AG04450 (cell line): ENCODE measurements at regions not wholly inside any gene's neighbourhood (a gene's known extent, or its start where the extent isn't known, plus 50 kb on each side); places are given as distances from the start of the nearest gene placed in this dataset.

Experiments used
- CTCF ChIA-PET: fragments of 300-600, 350-600 bp; formaldehyde crosslinking; extraction: SDS; loops from one replicate; lab custom pipeline; 2022; ENCODE audit warnings: antibody characterized with exemption, inconsistent platforms; lab: Charles Lee
- POLR2A ChIA-PET: fragments of 350-600 bp; formaldehyde crosslinking; extraction: SDS; loops from one replicate; lab custom pipeline; 2021; ENCODE audit warnings: antibody characterized with exemption, inconsistent platforms; lab: Yijun Ruan, JAX
- DNase-seq: peaks from one replicate; pipeline ENCODE4 v3.0.0-alpha.2; 2011; ENCODE audit warnings: low read depth, low spot score
- H3K27ac ChIP-seq: one replicate; pipeline ENCODE4 v1.5.1; 2012; ENCODE audit warnings: low read depth, low read length, control low read depth
- H3K27me3 ChIP-seq: one replicate; pipeline ENCODE4 v1.6.0; 2012; ENCODE audit warnings: low read length; ENCODE audit not compliant: control insufficient read depth, insufficient read depth
- H3K4me3 ChIP-seq: 2 replicates; pipeline ENCODE4 v1.5.1; 2011; ENCODE audit warnings: mild to moderate bottlenecking, low read depth, low read length, control low read depth
- H3K9me3 ChIP-seq: 2 replicates; pipeline ENCODE4 v1.5.1; 2012; ENCODE audit warnings: low read length; ENCODE audit not compliant: control insufficient read depth, insufficient read depth
- CTCF ChIP-seq: IDR thresholded peaks from 2 replicates; pipeline ENCODE4 v1.5.1; 2011; ENCODE audit warnings: low read depth, low read length, control low read depth, inconsistent platforms

DNA sequence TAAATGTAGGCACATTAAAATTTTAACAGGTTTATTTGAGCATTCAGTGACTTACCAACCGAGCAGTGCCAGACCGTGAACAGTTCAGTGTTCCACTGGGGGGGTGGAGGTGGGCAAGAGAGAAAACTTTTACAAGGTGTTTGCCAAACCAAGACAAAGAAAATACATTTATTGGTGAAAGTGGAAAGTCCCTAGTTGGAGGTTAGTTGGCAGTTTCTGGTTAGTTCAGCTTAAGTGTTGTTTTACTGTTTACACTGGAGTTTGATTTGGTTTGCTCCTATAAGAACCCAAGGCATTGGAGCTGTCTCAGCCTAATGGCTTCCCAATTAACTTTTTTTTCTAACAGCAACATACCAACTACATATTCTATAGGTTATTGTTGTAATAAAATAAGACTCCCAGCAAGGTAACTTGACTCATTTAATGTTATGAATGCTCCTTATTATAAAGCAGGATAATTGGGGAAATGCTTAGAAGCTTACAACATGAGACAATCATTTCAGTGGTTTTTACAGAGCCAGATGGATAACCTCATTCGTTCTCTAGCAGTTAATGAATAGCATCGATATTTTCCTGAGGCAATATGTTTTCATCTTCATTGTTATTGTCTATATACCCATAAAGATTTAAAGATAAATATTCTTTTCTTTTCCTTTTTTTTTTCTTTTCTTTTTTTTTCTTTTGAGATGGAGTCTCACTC, 115.8 kb downstream of the ETNK1 start:
- Histone ChIP-seq H3K9me3 (no peaks in the 10 kb centered on the region), H3K27ac (no peak overlapping the region), H3K4me3 (no peak overlapping the region), H3K27me3 (no peaks in the 10 kb centered on the region)
- no peak for TF ChIP-seq CTCF
- DNase-seq: no peak
- POLR2A ChIA-PET: no interaction called here
- CTCF ChIA-PET: no interaction called here

GRCh38 chr12:22743700-22744099, 118.7 kb downstream of the ETNK1 start:
- Histone ChIP-seq H3K27ac (no peak overlapping the region), H3K9me3 (no peaks in the 10 kb centered on the region), H3K27me3 (no peaks in the 10 kb centered on the region), H3K4me3 (no peak overlapping the region)
- no peak for DNase-seq
- POLR2A ChIA-PET: no interaction called here
- CTCF ChIA-PET: no interaction called here
- no peak for TF ChIP-seq CTCF

- no peak for TF ChIP-seq CTCF
- Histone ChIP-seq H3K9me3 (no peaks in the 10 kb centered on the region), H3K4me3 (no peak overlapping the region), H3K27me3 (no peaks in the 10 kb centered on the region), H3K27ac (no peak overlapping the region)
- ChIA-PET CTCF (no interaction called here), POLR2A (no interaction called here)
- DNase-seq: no peak
Measured at GRCh38 chr12:22744197-22744596, 119.2 kb downstream of the ETNK1 start.

DNA sequence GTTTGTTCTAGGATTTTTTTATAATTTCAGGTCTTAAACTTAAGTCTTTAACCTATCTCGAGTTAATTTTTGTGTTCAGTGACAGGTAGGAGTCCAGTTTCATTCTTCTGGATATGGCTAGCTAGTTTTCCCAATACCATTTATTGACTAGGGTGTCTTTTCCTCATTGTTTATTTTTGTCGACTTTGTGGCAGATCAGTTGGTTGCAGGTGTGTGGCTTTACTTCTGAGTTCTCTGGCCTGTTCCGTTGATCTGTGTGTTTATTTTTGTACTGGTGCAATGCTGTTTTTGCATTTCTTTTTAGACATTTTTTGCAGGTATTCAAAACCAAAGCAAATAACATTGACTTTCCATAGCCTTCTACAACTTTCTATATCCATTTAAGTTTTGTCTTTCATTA, 121.7 kb downstream of the ETNK1 start:
- Histone ChIP-seq H3K4me3 (no peak overlapping the region), H3K9me3 (no peaks in the 10 kb centered on the region), H3K27ac (no peak overlapping the region), H3K27me3 (no peaks in the 10 kb centered on the region)
- TF ChIP-seq CTCF: no peak
- POLR2A ChIA-PET: no interaction called here
- CTCF ChIA-PET: no interaction called here
- no peak for DNase-seq

DNA sequence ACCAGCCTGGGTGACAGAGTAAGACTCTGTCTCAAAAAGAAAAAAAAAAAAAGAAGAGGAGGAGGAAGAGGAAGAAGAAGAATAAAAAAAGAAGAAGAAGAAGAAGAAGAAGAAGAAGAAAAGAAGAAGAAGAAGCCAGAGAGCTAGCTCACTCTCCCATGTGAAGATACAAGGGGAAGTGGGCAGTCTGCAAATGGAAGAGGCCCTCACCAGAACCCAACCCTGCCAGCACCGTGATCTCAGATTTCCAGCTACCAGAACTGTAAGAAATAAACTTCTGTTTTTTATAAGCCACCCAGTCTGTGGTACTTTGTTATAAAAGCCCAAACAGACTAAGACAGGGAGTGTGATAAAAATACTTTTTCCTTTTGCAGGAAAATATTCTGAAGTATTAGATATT, 130.7 kb downstream of the ETNK1 start:
- H3K27ac ChIP-seq: no peak overlapping the region
- no peaks in the 10 kb centered on the region for H3K9me3 ChIP-seq
- no peak for TF ChIP-seq CTCF
- ChIA-PET POLR2A (no interaction called here), CTCF (no interaction called here)
- no peaks in the 10 kb centered on the region for H3K27me3 ChIP-seq
- DNase-seq: no peak
- H3K4me3 ChIP-seq: no peak overlapping the region
